HCT116 (cell line): ENCODE measurements at regions not wholly inside any gene's neighbourhood (a gene's known extent, or its start where the extent isn't known, plus 50 kb on each side); places are given as distances from the start of the nearest gene placed in this dataset.

ENCODE experiments used
- ATAC-seq: fragments of 200-7000 bp; cut with Tn5 transposase; 2 replicates; pipeline ENCODE4 v1.9.1; 2020; ENCODE audit warnings: mild to moderate bottlenecking, moderate library complexity
- BruUV-seq: library from RNA; stranded (reverse); fragments of 400-500 nt; replicated peaks from 2 replicates; lab custom pipeline; 2021; lab: Mats Ljungman, UMichigan
- CTCF ChIA-PET: fragments of 300-600 bp; sonication (Branson Sonifier 250); formaldehyde crosslinking; loops from one replicate; lab custom pipeline; 2021; ENCODE audit warnings: antibody characterized with exemption; lab: Charles Lee
- POLR2A ChIA-PET: fragments of 300-600, 350-600 bp; sonication (Branson Sonifier 250); formaldehyde crosslinking; loops from one replicate; lab custom pipeline; 2021; ENCODE audit warnings: antibody characterized with exemption; lab: Charles Lee
- RAD21 ChIA-PET, 2 experiments: fragments of 300-600 bp; sonication (Branson Sonifier 250); formaldehyde crosslinking; loops; one replicate each; lab custom pipeline; 2023; ENCODE audit warnings: low total read pairs in 2 of 2; ENCODE audit not compliant: uncharacterized antibody in 2 of 2, unreplicated experiment in 2 of 2, low non-redundant PET in 1 of 2; lab: Charles Lee
- DNase-seq: peaks from one replicate; pipeline ENCODE4 v3.0.0-alpha.2; 2010; ENCODE audit warnings: low read depth, low spot score
- H2AFZ ChIP-seq: fragments of 200-600 bp; shearing (Covaris generic), sonication (generic); 2 replicates; pipeline ENCODE4 v1.6.1; 2017; ENCODE audit warnings: low read depth, mixed run types, mixed read lengths, antibody characterized with exemption, low read length; ENCODE audit not compliant: poor library complexity, severe bottlenecking
- H3K27ac ChIP-seq: 2 replicates; pipeline ENCODE4 v1.5.1; 2012; ENCODE audit warnings: low read depth, low read length
- H3K27me3 ChIP-seq: fragments of 200-600 bp; sonication (generic); 2 replicates; pipeline ENCODE4 v1.6.1; 2016; ENCODE audit warnings: mixed run types, low read length, mixed read lengths; ENCODE audit not compliant: insufficient read depth
- H3K36me3 ChIP-seq, 2 experiments: fragments of 200-500 bp in 1 of 2; fragments of 200-600 bp in 1 of 2; sonication (Bioruptor generic) in 1 of 2; sonication (generic) in 1 of 2; 2 replicates each; pipeline versions ENCODE4 v1.5.1 to v1.6.1; 2014 to 2016; ENCODE audit warnings: low read length in 2 of 2, inconsistent platforms in 1 of 2, mixed read lengths in 1 of 2, mixed run types in 1 of 2; ENCODE audit not compliant: insufficient read depth in 2 of 2, control insufficient read depth in 1 of 2
- H3K4me1 ChIP-seq, 2 experiments: fragments of 200-600 bp in 1 of 2; sonication (generic) in 1 of 2; 2 replicates each; pipeline versions ENCODE4 v1.5.1 to v1.6.1; 2012 to 2017; ENCODE audit warnings: low read length in 2 of 2, inconsistent platforms in 1 of 2, mild to moderate bottlenecking in 1 of 2, mixed read lengths in 1 of 2, mixed run types in 1 of 2, moderate library complexity in 1 of 2; ENCODE audit not compliant: insufficient read depth in 2 of 2, control insufficient read depth in 1 of 2
- H3K4me2 ChIP-seq: fragments of 200-600 bp; sonication (generic); 2 replicates; pipeline ENCODE4 v1.6.1; 2017; ENCODE audit warnings: mixed run types, low read length, mixed read lengths
- H3K4me3 ChIP-seq, 2 experiments: fragments of 200-600 bp in 1 of 2; sonication (generic) in 1 of 2; replicated peaks in 1 of 2; 2 replicates each; pipeline ENCODE4 v1.5.1; 2011 to 2016; ENCODE audit warnings: low read length in 2 of 2, control low read depth in 1 of 2, low read depth in 1 of 2, mild to moderate bottlenecking in 1 of 2, mixed read lengths in 1 of 2, mixed run types in 1 of 2
- H3K79me2 ChIP-seq: fragments of 200-600 bp; sonication (generic); 2 replicates; pipeline ENCODE4 v1.6.1; 2017; ENCODE audit warnings: mild to moderate bottlenecking, mixed run types, low read length, moderate library complexity, mixed read lengths; ENCODE audit not compliant: insufficient read depth
- H3K9ac ChIP-seq: fragments of 200-600 bp; sonication (generic); 2 replicates; pipeline ENCODE4 v1.6.1; 2016; ENCODE audit warnings: low read length, mixed read lengths
- H3K9me2 ChIP-seq: fragments of 200-600 bp; sonication (generic), shearing (Covaris generic); 2 replicates; pipeline ENCODE4 v1.6.1; 2017; ENCODE audit warnings: mixed run types, mild to moderate bottlenecking, moderate library complexity; ENCODE audit not compliant: insufficient read depth
- H3K9me3 ChIP-seq, 2 experiments: fragments of 200-500 bp in 1 of 2; fragments of 200-600 bp in 1 of 2; sonication (Bioruptor generic) in 1 of 2; sonication (generic) in 1 of 2; 2 replicates each; pipeline ENCODE4 v1.6.1; 2014 to 2017; ENCODE audit warnings: low read length in 2 of 2, mixed read lengths in 2 of 2, inconsistent platforms in 1 of 2, low read depth in 1 of 2, mild to moderate bottlenecking in 1 of 2, mixed run types in 1 of 2, moderate library complexity in 1 of 2; ENCODE audit not compliant: control insufficient read depth in 1 of 2, insufficient read depth in 1 of 2
- H4K20me1 ChIP-seq: fragments of 200-600 bp; sonication (generic), shearing (Covaris generic); 2 replicates; pipeline ENCODE4 v1.6.1; 2017; ENCODE audit warnings: mixed run types, mild to moderate bottlenecking, moderate library complexity; ENCODE audit not compliant: insufficient read depth
- CBX3 ChIP-seq: IDR thresholded peaks from 2 replicates; pipeline ENCODE4 v1.6.1; 2012; ENCODE audit warnings: low read depth
- JUND ChIP-seq: IDR thresholded peaks from 2 replicates; pipeline ENCODE4 v1.6.1; 2012
- RAD21 ChIP-seq: IDR thresholded peaks from 2 replicates; pipeline ENCODE4 v1.6.1; 2012; ENCODE audit warnings: low read depth, mild to moderate bottlenecking
- SIN3A ChIP-seq: IDR thresholded peaks from 2 replicates; pipeline ENCODE4 v1.6.1; 2012; ENCODE audit warnings: low read depth
- SP1 ChIP-seq: IDR thresholded peaks from 2 replicates; pipeline ENCODE4 v1.6.1; 2012; ENCODE audit warnings: low read depth
- SRF ChIP-seq: IDR thresholded peaks from 2 replicates; pipeline ENCODE4 v1.6.1; 2012; ENCODE audit warnings: low read depth
- YY1 ChIP-seq: IDR thresholded peaks from 2 replicates; pipeline ENCODE4 v1.6.1; 2011; ENCODE audit warnings: low read length, low read depth, moderate library complexity, mild to moderate bottlenecking; ENCODE audit not compliant: insufficient replicate concordance; ENCODE audit errors: extremely low read depth
- ZFX ChIP-seq: fragments of 450-650 bp; IDR thresholded peaks from 2 replicates; pipeline ENCODE4 v1.6.1; 2017
- ZNF274 ChIP-seq: fragments of 200-500 bp; sonication (Bioruptor generic); IDR thresholded peaks from 2 replicates; pipeline ENCODE4 v1.6.1; 2014; ENCODE audit warnings: mild to moderate bottlenecking, low read depth, low read length, inconsistent platforms
- intact Hi-C: fragments of 100-400 bp; cut with micrococcal nuclease; formaldehyde crosslinking; loops from 2 replicates; pipeline ENCODE4 v1.10.0; 2022
- TF ChIP-seq, protein P1 (sequence below), 3 experiments: fragments of 200-600 bp in 1 of 3; sonication (generic) in 1 of 3; IDR thresholded peaks in 2 of 3; conservative IDR thresholded peaks in 1 of 3; 2 replicates each; pipeline ENCODE4 v1.5.1; 2012 to 2017; ENCODE audit warnings: low read depth in 2 of 3, low read length in 2 of 3, antibody characterized with exemption in 1 of 3, borderline replicate concordance in 1 of 3, control low read depth in 1 of 3, mild to moderate bottlenecking in 1 of 3, mixed read lengths in 1 of 3, mixed run types in 1 of 3, moderate library complexity in 1 of 3; ENCODE audit not compliant: insufficient read depth in 1 of 3

DNA sequence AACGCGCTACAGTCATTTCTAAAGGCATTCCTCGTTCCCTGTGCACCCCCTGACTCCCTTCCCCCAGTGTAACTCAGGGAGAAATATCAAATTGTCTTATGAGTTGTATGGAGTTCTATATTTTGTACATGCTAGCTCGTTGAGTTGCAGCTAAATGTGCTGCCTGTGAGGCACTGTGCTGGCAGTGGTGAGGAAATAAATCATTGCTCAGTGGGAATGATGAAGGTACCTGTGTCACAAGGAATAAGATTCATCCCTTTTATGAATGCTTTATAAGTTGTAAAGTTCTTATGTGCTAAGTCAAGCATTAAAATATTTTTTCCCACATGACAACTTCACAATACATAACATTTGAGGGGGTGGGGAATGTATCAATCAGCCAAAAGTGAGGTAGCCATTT is 939.6 kb upstream of the CRIM1 start:
- POLR2A ChIA-PET = no interaction called here
- H3K27me3 ChIP-seq = no peaks in the 10 kb centered on the region
- RAD21 ChIA-PET = no interaction called here
- no peak overlapping the region for H3K4me2 ChIP-seq
- intact Hi-C loops = no loop called here
- peaks cover 0 to 5% of the 10 kb centered on the region in 2 experiments; a peak in 1 of 4 replicates for H3K9me3 ChIP-seq
- no peak overlapping the region for H3K9ac ChIP-seq
- ATAC-seq (no peak), DNase-seq (no peak)
- no peaks in the 10 kb centered on the region for H3K79me2 ChIP-seq
- no peak overlapping the region for H3K4me3 ChIP-seq
- H3K27ac ChIP-seq = no peak overlapping the region
- BruUV-seq = no TSS peak
- no peaks in the 10 kb centered on the region for H3K36me3 ChIP-seq
- H3K4me1 ChIP-seq = no peaks in the 10 kb centered on the region
- no peak overlapping the region for H2AFZ ChIP-seq
- no peaks in the 10 kb centered on the region for H4K20me1 ChIP-seq
- TF ChIP-seq SP1 (no peak), RAD21 (no peak)
- CTCF ChIA-PET = no interaction called here
- no peaks in the 10 kb centered on the region for H3K9me2 ChIP-seq

DNA sequence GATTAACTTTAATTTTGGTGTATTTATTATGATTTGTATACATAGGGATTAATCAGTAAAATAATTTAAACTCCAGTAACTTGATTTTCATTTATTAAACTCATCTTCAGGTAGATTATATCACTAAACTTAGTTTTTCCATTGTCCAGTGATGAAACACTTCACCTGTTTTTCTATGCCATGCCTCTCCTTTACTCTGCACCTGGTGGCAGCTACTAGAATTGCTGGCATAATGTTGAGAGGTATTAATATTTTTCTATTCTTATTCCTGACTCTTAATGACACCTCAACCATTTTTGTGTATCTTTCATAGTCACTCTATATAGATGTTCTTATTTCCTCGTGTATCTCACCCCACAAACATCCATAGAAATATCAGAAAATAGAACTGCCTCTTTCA is 940.3 kb upstream of the CRIM1 start:
- DNase-seq (no peak), ATAC-seq (no peak)
- H3K4me2 ChIP-seq = no peak overlapping the region
- H3K9me2 ChIP-seq = no peaks in the 10 kb centered on the region
- RAD21 ChIA-PET = no interaction called here
- no peaks in the 10 kb centered on the region for H4K20me1 ChIP-seq
- no TSS peak for BruUV-seq
- H3K9ac ChIP-seq = no peak overlapping the region
- H3K36me3 ChIP-seq = no peaks in the 10 kb centered on the region
- no peaks in the 10 kb centered on the region for H3K4me1 ChIP-seq
- peaks cover 0 to 5% of the 10 kb centered on the region in 2 experiments; a peak in 1 of 4 replicates for H3K9me3 ChIP-seq
- CTCF ChIA-PET = no interaction called here
- POLR2A ChIA-PET = no interaction called here
- TF ChIP-seq, protein P1, sequence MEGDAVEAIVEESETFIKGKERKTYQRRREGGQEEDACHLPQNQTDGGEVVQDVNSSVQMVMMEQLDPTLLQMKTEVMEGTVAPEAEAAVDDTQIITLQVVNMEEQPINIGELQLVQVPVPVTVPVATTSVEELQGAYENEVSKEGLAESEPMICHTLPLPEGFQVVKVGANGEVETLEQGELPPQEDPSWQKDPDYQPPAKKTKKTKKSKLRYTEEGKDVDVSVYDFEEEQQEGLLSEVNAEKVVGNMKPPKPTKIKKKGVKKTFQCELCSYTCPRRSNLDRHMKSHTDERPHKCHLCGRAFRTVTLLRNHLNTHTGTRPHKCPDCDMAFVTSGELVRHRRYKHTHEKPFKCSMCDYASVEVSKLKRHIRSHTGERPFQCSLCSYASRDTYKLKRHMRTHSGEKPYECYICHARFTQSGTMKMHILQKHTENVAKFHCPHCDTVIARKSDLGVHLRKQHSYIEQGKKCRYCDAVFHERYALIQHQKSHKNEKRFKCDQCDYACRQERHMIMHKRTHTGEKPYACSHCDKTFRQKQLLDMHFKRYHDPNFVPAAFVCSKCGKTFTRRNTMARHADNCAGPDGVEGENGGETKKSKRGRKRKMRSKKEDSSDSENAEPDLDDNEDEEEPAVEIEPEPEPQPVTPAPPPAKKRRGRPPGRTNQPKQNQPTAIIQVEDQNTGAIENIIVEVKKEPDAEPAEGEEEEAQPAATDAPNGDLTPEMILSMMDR (IDR thresholded peaks at IDR 0.05 in 2 of 3, conservative IDR thresholded peaks at IDR 0.05 in 1 of 3; ENCODE audit: borderline replicate concordance in 1 of 3, insufficient read depth in 1 of 3, low read depth in 2 of 3, low read length in 2 of 3) = no peak
- TF ChIP-seq SIN3A (no peak), ZNF274 (no peak), SRF (no peak), YY1 (no peak), CBX3 (no peak), ZFX (no peak), SP1 (no peak), JUND (no peak)
- no peaks in the 10 kb centered on the region for H3K27me3 ChIP-seq
- no peak overlapping the region for H2AFZ ChIP-seq
- no peak overlapping the region for H3K27ac ChIP-seq
- no peak overlapping the region for H3K4me3 ChIP-seq
- intact Hi-C loops = no loop called here
- no peaks in the 10 kb centered on the region for H3K79me2 ChIP-seq
